ENCODE measurements at regions not wholly inside any gene's neighbourhood (a gene's known extent, or its start where the extent isn't known, plus 50 kb on each side); places are given as distances from the start of the nearest gene placed in this dataset.
"Not testable (repeated sequence)": the region's sequence is repeated elsewhere in the genome, so short reads cannot be mapped to it uniquely, and the experiment has no call there.

GRCh38 chr12:94819011-94819410 is 168.7 kb upstream of the TMCC3 start:
- no peak for DNase-seq
- intact Hi-C loops (cut with DNase I), result loop anchor here (10.0 kb wide), 1 partner anchor 56 kb away; no protein-coding TSS in a partner anchor

- DNase-seq, result no peak
- intact Hi-C loops (cut with DNase I), result loop anchor here (10.0 kb wide), 1 partner anchor 57 kb away; no protein-coding TSS in a partner anchor
Observed at GRCh38 chr12:94817695-94818075, 167.3 kb upstream of the TMCC3 start.

- DNase-seq, result not testable (repeated sequence)
- intact Hi-C loops (cut with DNase I), result loop anchor here (10.0 kb wide), 1 partner anchor 58 kb away; no protein-coding TSS in a partner anchor
Observed at GRCh38 chr12:94817201-94817600, 166.8 kb upstream of the TMCC3 start.

GRCh38 chr12:94816746-94817145 is 166.4 kb upstream of the TMCC3 start:
- DNase-seq, result not testable (repeated sequence)
- intact Hi-C loops (cut with DNase I), result loop anchor here (10.0 kb wide), 1 partner anchor 58 kb away; no protein-coding TSS in a partner anchor

GRCh38 chr12:94815958-94816357 is 165.6 kb upstream of the TMCC3 start:
- peak in 1 of 10 donors; percentile 74 for DNase-seq
- intact Hi-C loops (cut with DNase I), result loop anchor here (10.0 kb wide), 1 partner anchor 59 kb away; no protein-coding TSS in a partner anchor

GRCh38 chr12:94815450-94815849 is 165.1 kb upstream of the TMCC3 start:
- DNase-seq, result no peak
- intact Hi-C loops (cut with DNase I), result loop anchor here (10.0 kb wide), 1 partner anchor 59 kb away; no protein-coding TSS in a partner anchor

- intact Hi-C loops (cut with DNase I), result loop anchor here (10.0 kb wide), 1 partner anchor 61 kb away; no protein-coding TSS in a partner anchor
- DNase-seq, result no peak
Observed at GRCh38 chr12:94813314-94813713, 163.0 kb upstream of the TMCC3 start.

- no peak for DNase-seq
- intact Hi-C loops (cut with DNase I), result loop anchor here (10.0 kb wide), 1 partner anchor 62 kb away; no protein-coding TSS in a partner anchor
Observed at GRCh38 chr12:94812345-94812744, 162.0 kb upstream of the TMCC3 start.

- intact Hi-C loops (cut with DNase I), result loop anchor here (10.0 kb wide), 1 partner anchor 63 kb away; no protein-coding TSS in a partner anchor
- no peak for DNase-seq
Observed at GRCh38 chr12:94811611-94812010, 161.3 kb upstream of the TMCC3 start.

- DNase-seq, result no peak
- intact Hi-C loops (cut with DNase I), result no loop called here
Observed at GRCh38 chr12:94807951-94808350, 157.6 kb upstream of the TMCC3 start.

- intact Hi-C loops (cut with DNase I), result no loop called here
- DNase-seq, result no peak
Observed at GRCh38 chr12:94806617-94807016, 156.3 kb upstream of the TMCC3 start.

- no peak for DNase-seq
- intact Hi-C loops (cut with DNase I), result no loop called here
Observed at GRCh38 chr12:94805749-94806529, 155.6 kb upstream of the TMCC3 start.

GRCh38 chr12:94803939-94804338 is 153.6 kb upstream of the TMCC3 start:
- DNase-seq, result no peak
- intact Hi-C loops (cut with DNase I), result no loop called here

GRCh38 chr12:94802796-94803195 is 152.4 kb upstream of the TMCC3 start:
- intact Hi-C loops (cut with DNase I), result no loop called here
- DNase-seq, result no peak

GRCh38 chr12:94801745-94802144 is 151.4 kb upstream of the TMCC3 start:
- DNase-seq, result no peak
- intact Hi-C loops (cut with DNase I), result no loop called here

GRCh38 chr12:94799136-94799535 is 148.8 kb upstream of the TMCC3 start:
- intact Hi-C loops (cut with DNase I), result no loop called here

GRCh38 chr12:94798113-94798512 is 147.8 kb upstream of the TMCC3 start:
- intact Hi-C loops (cut with DNase I), result no loop called here
- no peak for DNase-seq

More at GRCh38 chr12:94799136-94799535, 148.8 kb upstream of the TMCC3 start:
- no peak for DNase-seq

GRCh38 chr12:94795520-94795919 is 145.2 kb upstream of the TMCC3 start:
- intact Hi-C loops (cut with DNase I), result no loop called here

GRCh38 chr12:94795044-94795443 is 144.7 kb upstream of the TMCC3 start:
- no peak for DNase-seq
- intact Hi-C loops (cut with DNase I), result no loop called here

More at GRCh38 chr12:94795520-94795919, 145.2 kb upstream of the TMCC3 start:
- no peak for DNase-seq

- DNase-seq, result no peak
- intact Hi-C loops (cut with DNase I), result no loop called here
Observed at GRCh38 chr12:94793191-94793595, 142.8 kb upstream of the TMCC3 start.

- intact Hi-C loops (cut with DNase I), result no loop called here
- DNase-seq, result no peak
Observed at GRCh38 chr12:94792693-94793092, 142.3 kb upstream of the TMCC3 start.

- intact Hi-C loops (cut with DNase I), result no loop called here
Observed at GRCh38 chr12:94791933-94792332, 141.6 kb upstream of the TMCC3 start.

More at GRCh38 chr12:94791933-94792332, 141.6 kb upstream of the TMCC3 start:
- no peak for DNase-seq

Measured in posterior cingulate gyrus (tissue), 11 donors.